ENCODE measurements at regions not wholly inside any gene's neighbourhood (a gene's known extent, or its start where the extent isn't known, plus 50 kb on each side); places are given as distances from the start of the nearest gene placed in this dataset.
"Not testable (repeated sequence)": the region's sequence is repeated elsewhere in the genome, so short reads cannot be mapped to it uniquely, and the experiment has no call there.

DNA sequence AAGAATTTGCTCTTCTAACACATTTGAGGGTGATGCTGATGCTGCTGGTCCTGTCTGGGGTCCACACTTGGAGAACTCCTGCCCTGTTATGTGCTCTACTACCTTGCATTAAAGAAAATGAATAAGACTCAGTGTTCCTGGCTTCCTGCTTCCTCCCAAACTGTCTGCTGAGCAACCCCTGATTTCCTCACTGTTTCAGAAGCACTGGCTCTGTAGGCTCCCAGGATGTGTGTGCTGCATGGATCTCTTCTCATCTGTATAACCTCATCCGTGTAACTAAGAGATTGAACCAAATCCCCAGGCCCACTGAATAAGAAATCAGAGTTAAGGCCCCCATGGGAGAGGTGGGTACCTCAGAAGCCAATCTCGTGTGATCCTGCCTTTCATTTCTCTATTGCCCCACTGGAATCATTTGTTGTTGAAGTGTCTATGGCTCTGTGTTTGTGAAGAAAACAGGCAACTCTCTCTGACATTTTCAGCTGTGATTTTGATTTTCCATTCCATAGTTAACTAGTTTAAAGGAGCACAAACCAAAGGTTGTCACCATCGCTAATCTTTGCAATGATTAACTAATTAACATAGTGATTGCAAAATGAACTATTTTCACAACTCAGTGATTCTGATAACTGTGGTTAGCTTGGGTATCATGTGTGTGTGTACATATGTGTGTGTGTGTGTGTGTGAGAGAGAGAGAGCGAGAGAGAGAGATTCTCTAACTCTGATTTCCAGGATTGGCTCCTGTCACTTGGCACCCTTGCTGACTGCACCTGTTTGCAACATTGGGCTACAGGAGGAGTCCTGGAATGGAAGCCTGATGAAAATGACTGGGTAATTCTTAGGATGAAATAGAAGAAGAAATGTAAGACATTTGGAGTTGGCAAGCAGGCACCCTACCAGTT is 196.2 kb downstream of the SLC38A4 start:
- Histone ChIP-seq H3K9me3 (no peaks in the 10 kb centered on the region), H3K27ac (peak overlapping the region in 2 of 3 donors; percentile 21 to 39), H3K4me1 (peaks cover 0 to 9% (median 2%) of the 10 kb centered on the region in 4 donors), H3K36me3 (no peaks in the 10 kb centered on the region), H3K27me3 (no peaks in the 10 kb centered on the region), H3K4me3 (no peak overlapping the region)
- intact Hi-C loops (cut with DNase I) = no loop called here
- ATAC-seq (peak; percentile 69 to 87 (median 79)), DNase-seq (peak in 2 of 3 donors; percentile 22 to 52)
- 37% methylated on average over 4 of the region's 4 CpGs for WGBS (ENCODE audit: insufficient coverage, low coverage, low lambda C conversion rate, missing lambda C conversion rate)
- TF ChIP-seq, protein P1, sequence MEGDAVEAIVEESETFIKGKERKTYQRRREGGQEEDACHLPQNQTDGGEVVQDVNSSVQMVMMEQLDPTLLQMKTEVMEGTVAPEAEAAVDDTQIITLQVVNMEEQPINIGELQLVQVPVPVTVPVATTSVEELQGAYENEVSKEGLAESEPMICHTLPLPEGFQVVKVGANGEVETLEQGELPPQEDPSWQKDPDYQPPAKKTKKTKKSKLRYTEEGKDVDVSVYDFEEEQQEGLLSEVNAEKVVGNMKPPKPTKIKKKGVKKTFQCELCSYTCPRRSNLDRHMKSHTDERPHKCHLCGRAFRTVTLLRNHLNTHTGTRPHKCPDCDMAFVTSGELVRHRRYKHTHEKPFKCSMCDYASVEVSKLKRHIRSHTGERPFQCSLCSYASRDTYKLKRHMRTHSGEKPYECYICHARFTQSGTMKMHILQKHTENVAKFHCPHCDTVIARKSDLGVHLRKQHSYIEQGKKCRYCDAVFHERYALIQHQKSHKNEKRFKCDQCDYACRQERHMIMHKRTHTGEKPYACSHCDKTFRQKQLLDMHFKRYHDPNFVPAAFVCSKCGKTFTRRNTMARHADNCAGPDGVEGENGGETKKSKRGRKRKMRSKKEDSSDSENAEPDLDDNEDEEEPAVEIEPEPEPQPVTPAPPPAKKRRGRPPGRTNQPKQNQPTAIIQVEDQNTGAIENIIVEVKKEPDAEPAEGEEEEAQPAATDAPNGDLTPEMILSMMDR (IDR thresholded peaks at IDR 0.05) = no peak
- no peak for TF ChIP-seq POLR2A (IDR thresholded peaks at IDR 0.05)

DNA sequence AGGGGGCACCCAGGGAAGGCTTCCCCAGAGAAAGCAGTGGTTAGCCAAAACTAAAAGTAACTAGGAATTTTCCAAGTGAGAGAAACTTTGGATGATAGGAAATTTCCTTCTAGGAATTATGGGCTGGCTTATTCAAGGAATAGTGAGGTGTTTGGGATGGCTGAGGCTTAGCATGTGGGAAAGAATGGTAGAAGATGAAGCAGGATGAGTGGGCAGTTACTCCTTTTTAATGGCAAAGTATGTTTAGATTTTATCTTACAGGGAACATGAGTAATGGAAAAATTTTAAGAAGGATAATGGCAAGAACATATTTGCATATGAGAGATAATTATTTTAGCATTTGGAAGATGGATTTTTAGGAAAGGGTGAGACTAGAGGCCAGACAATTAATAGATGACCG is 197.6 kb downstream of the SLC38A4 start:
- no peak overlapping the region for H3K4me3 ChIP-seq
- DNase-seq = no peak
- intact Hi-C loops (cut with DNase I) = no loop called here
- peaks cover 0 to 9% (median 2%) of the 10 kb centered on the region in 4 donors for H3K4me1 ChIP-seq
- H3K9me3 ChIP-seq = no peaks in the 10 kb centered on the region
- TF ChIP-seq, protein P1 (IDR thresholded peaks at IDR 0.05) = no peak
- TF ChIP-seq POLR2A (IDR thresholded peaks at IDR 0.05) = no peak
- H3K36me3 ChIP-seq = no peaks in the 10 kb centered on the region
- no peaks in the 10 kb centered on the region for H3K27me3 ChIP-seq
- WGBS (ENCODE audit: insufficient coverage, low coverage, low lambda C conversion rate, missing lambda C conversion rate) = 70% methylated on average over 1 of the region's 1 CpG
- ATAC-seq = no peak
- no peak overlapping the region for H3K27ac ChIP-seq

DNA sequence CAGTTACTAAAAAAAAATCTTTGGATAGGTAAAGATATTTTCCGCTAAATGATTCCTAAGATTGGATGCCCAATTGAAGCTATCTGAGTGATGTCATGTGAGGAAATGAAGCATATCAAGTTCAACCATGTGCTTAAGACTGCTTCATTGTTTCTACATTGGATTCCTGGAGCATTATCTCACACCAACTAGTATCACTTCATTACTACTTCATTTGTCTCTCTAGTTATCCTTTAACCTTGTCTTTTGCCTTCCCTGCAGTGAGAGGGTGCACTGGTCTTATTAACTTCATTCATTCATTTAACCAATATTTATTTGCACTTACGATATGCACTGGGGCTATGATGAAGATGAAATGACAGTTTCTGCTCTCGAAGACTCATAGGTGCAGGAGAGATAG is 198.1 kb downstream of the SLC38A4 start:
- Histone ChIP-seq H3K27me3 (no peaks in the 10 kb centered on the region), H3K9me3 (no peaks in the 10 kb centered on the region), H3K4me1 (peaks cover 0 to 9% (median 2%) of the 10 kb centered on the region in 4 donors), H3K4me3 (no peak overlapping the region), H3K36me3 (no peaks in the 10 kb centered on the region), H3K27ac (no peak overlapping the region)
- intact Hi-C loops (cut with DNase I) = no loop called here
- WGBS (ENCODE audit: insufficient coverage, low coverage, low lambda C conversion rate, missing lambda C conversion rate) = 87% methylated on average over 3 of the region's 3 CpGs
- ATAC-seq (no peak), DNase-seq (no peak)
- TF ChIP-seq, protein P1 (IDR thresholded peaks at IDR 0.05) = no peak
- TF ChIP-seq POLR2A (IDR thresholded peaks at IDR 0.05) = no peak

DNA sequence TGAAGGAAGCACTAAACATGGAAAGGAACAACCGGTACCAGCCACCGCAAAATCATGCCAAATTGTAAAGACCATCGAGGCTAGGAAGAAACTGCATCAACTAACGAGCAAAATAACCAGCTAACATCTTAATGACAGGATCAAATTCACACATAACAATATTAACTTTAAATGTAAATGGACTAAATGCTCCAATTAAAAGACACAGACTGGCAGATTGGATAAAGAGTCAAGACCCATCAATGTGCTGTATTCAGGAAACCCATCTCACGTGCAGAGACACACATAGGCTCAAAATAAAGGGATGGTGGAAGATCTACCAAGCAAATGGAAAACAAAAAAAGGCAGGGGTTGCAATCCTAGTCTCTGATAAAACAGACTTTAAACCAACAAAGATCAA is 206.3 kb downstream of the SLC38A4 start:
- ATAC-seq; H3K9me3 ChIP-seq; intact Hi-C loops (cut with DNase I); H3K36me3 ChIP-seq; H3K27me3 ChIP-seq; H3K4me3 ChIP-seq; DNase-seq; H3K4me1 ChIP-seq; H3K27ac ChIP-seq: not testable (repeated sequence)
- WGBS (ENCODE audit: insufficient coverage, low coverage, low lambda C conversion rate, missing lambda C conversion rate) = 70% methylated on average over 3 of the region's 5 CpGs

DNA sequence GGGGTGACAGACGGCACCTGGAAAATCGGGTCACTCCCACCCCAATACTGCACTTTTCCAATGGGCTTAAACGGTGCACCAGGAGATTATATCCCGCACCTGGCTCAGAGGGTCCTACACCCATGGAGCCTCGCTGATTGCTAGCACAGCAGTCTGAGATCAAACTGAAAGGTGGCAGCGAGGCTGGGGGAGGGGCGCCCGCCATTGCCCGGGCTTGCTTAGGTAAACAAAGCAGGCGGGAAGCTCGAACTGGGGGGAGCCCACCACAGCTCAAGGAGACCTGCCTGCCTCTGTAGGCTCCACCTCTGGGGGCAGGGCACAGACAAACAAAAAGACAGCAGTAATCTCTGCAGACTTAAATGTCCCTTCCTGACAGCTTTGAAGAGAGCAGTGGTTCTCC is 208.1 kb downstream of the SLC38A4 start:
- H3K4me1 ChIP-seq; H3K4me3 ChIP-seq; H3K27ac ChIP-seq; H3K27me3 ChIP-seq; ATAC-seq; intact Hi-C loops (cut with DNase I); H3K36me3 ChIP-seq; H3K9me3 ChIP-seq: not testable (repeated sequence)
- peak in 1 of 3 donors; percentile 39 for DNase-seq
- no CpG with 5 or more reads among the region's 11 CpGs for WGBS (ENCODE audit: insufficient coverage, low coverage, low lambda C conversion rate, missing lambda C conversion rate)

All from right lobe of liver (tissue), 6 donors.